Heart left ventricle (tissue), 13 donors: ENCODE measurements at regions not wholly inside any gene's neighbourhood (a gene's known extent, or its start where the extent isn't known, plus 50 kb on each side); places are given as distances from the start of the nearest gene placed in this dataset.

Experiments
- CTCF ChIP-seq, 12 donors: fragments of 200-600 bp; sonication (generic) in 4 of 12; IDR thresholded peaks; one replicate each; pipeline versions ENCODE4 v1.5.0 to v1.8.0; 2018 to 2022; ENCODE audit warnings: antibody characterized with exemption in 12 of 12, mild to moderate bottlenecking in 5 of 12
- POLR2A ChIP-seq, 2 donors: fragments of 450-650 bp; IDR thresholded peaks; one replicate each; pipeline ENCODE4 v1.6.1; 2017; ENCODE audit warnings: antibody characterized with exemption in 2 of 2, mild to moderate bottlenecking in 2 of 2, moderate library complexity in 2 of 2
- donor health status: ischemic (EF 13 %, LVEDD 7.1; RV severe dilation, severe dysfunction).
- donor health status: DM: no; HTN: yes; CAD: no.
- donor health status: DM: no; HTN: no; CAD: no.
- donor health status: ischemic (EF 25% LVEDD 6.9; RV normal size, moderate dysfunction).
- donor health status: ischemic (EF 25% LVEDD 5.7; RV mildly dilated, moderate dysfunction).
- donor health status: ischemic (EF 35%, LVEDD 5.7; RV mildly dilated, moderate dysfunction).
- donor health status: nonischemic (EF 11% LVEDD 7.7; RV severe dilation, severe dysfunction).
- donor health status: DM: yes; HTN: yes; CAD: no.
- donor health status: PGD.
- donor health status: ischemic (EF 29% LVEDD 5.4; RV normal size, mild dysfunction).
- donor health status: nonischemic (EF 23%, LVEDD 6.1; RV moderate dilation, normal function).

- TF ChIP-seq CTCF (IDR thresholded peaks at IDR 0.05) (no peak), POLR2A (IDR thresholded peaks at IDR 0.05) (no peak)
Observed at GRCh38 chr3:94615275-94616065, 552.6 kb downstream of the NSUN3 start.
